Thyroid gland (tissue), 4 donors: ENCODE measurements at regions not wholly inside any gene's neighbourhood (a gene's known extent, or its start where the extent isn't known, plus 50 kb on each side); places are given as distances from the start of the nearest gene placed in this dataset.

Experiments used
- CTCF ChIP-seq, 6 experiments: fragments of 200-600 bp in 3 of 6; fragments of 450-650 bp in 3 of 6; sonication (generic) in 3 of 6; IDR thresholded peaks; one replicate each; pipeline ENCODE4 v1.5.1; 2016 to 2019; ENCODE audit warnings: antibody characterized with exemption in 6 of 6, mild to moderate bottlenecking in 2 of 6, inconsistent platforms in 1 of 6, moderate library complexity in 1 of 6
- POLR2A ChIP-seq, 2 donors: fragments of 450-650 bp; IDR thresholded peaks; one replicate each; pipeline ENCODE4 v1.6.1; 2017; ENCODE audit warnings: antibody characterized with exemption in 2 of 2, mild to moderate bottlenecking in 2 of 2, moderate library complexity in 1 of 2

- TF ChIP-seq CTCF (IDR thresholded peaks at IDR 0.05) (no peak), POLR2A (IDR thresholded peaks at IDR 0.05) (no peak)
Observed at GRCh38 chr3:127352612-127353011, 64.8 kb upstream of the PRR20G start.
